A549 (cell line): ENCODE measurements at regions not wholly inside any gene's neighbourhood (a gene's known extent, or its start where the extent isn't known, plus 50 kb on each side); places are given as distances from the start of the nearest gene placed in this dataset.

Experiments
- RFX5 ChIP-seq: fragments of 450-650 bp; IDR thresholded peaks from 2 replicates; pipeline ENCODE4 v1.7.1; 2014; ENCODE audit warnings: antibody characterized with exemption, mild to moderate bottlenecking, moderate library complexity
- TF ChIP-seq, protein P1 (sequence below): fragments of >200 bp; sonication (Bioruptor Twin); formaldehyde crosslinking; IDR thresholded peaks from 3 replicates; pipeline ENCODE4 v1.5.1; 2016

DNA sequence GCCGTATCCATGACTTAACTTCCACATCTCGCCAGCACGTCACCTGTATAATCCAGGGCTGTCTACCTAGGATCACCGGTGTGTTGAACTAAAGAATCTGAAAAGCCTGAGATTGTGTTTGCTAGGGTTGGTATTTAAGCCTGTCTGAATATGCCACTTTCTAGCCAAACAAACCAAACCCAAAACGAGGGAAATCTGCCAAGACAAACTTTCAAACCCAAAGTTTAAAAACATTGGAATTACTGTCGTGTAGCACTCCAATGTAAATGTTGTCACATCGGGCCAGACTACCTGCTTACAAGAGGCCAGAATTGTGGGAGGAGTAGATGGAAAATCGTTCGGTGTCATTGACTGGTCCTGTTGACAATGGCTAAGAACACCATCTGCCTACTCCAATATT, 747.8 kb downstream of the EFNB2 start:
- no peak for TF ChIP-seq RFX5
- TF ChIP-seq, protein P1, sequence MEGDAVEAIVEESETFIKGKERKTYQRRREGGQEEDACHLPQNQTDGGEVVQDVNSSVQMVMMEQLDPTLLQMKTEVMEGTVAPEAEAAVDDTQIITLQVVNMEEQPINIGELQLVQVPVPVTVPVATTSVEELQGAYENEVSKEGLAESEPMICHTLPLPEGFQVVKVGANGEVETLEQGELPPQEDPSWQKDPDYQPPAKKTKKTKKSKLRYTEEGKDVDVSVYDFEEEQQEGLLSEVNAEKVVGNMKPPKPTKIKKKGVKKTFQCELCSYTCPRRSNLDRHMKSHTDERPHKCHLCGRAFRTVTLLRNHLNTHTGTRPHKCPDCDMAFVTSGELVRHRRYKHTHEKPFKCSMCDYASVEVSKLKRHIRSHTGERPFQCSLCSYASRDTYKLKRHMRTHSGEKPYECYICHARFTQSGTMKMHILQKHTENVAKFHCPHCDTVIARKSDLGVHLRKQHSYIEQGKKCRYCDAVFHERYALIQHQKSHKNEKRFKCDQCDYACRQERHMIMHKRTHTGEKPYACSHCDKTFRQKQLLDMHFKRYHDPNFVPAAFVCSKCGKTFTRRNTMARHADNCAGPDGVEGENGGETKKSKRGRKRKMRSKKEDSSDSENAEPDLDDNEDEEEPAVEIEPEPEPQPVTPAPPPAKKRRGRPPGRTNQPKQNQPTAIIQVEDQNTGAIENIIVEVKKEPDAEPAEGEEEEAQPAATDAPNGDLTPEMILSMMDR: no peak
